ENCODE measurements at regions not wholly inside any gene's neighbourhood (a gene's known extent, or its start where the extent isn't known, plus 50 kb on each side); places are given as distances from the start of the nearest gene placed in this dataset.

DNA sequence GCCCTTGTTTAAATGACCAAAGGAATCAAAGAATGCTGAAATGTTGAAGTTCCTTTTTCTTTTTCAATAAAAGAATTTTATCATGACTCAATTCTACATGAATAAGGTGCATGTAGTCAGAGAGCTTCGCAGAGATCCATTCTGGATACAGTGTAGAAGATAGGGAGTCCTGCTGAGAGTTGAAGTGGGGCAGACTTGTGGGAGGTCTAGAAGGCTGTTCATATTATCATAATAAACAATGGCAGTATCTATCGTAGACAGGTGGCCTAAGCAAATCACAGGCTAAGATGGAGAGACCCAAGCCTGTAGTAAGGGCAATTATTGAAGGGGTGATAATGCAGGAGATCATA lies 1322.0 kb upstream of the CELF4 start:
- TF ChIP-seq, protein P1, sequence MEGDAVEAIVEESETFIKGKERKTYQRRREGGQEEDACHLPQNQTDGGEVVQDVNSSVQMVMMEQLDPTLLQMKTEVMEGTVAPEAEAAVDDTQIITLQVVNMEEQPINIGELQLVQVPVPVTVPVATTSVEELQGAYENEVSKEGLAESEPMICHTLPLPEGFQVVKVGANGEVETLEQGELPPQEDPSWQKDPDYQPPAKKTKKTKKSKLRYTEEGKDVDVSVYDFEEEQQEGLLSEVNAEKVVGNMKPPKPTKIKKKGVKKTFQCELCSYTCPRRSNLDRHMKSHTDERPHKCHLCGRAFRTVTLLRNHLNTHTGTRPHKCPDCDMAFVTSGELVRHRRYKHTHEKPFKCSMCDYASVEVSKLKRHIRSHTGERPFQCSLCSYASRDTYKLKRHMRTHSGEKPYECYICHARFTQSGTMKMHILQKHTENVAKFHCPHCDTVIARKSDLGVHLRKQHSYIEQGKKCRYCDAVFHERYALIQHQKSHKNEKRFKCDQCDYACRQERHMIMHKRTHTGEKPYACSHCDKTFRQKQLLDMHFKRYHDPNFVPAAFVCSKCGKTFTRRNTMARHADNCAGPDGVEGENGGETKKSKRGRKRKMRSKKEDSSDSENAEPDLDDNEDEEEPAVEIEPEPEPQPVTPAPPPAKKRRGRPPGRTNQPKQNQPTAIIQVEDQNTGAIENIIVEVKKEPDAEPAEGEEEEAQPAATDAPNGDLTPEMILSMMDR (conservative IDR thresholded peaks at IDR 0.05; ENCODE audit: low read depth in 2 of 2): no peak
- TF ChIP-seq JUNB (IDR thresholded peaks at IDR 0.05; ENCODE audit: unreplicated experiment): no peak
- no peak for TF ChIP-seq POLR2AphosphoS5 (IDR thresholded peaks at IDR 0.05; ENCODE audit: low read depth)
- no peak for TF ChIP-seq REST (IDR thresholded peaks at IDR 0.05; ENCODE audit: unreplicated experiment)
- TF ChIP-seq EZH2phosphoT487 (IDR thresholded peaks at IDR 0.05; ENCODE audit: unreplicated experiment): no peak

Measured in GM23338 (cell line).